Heart right ventricle (tissue), 16 donors: ENCODE measurements at regions not wholly inside any gene's neighbourhood (a gene's known extent, or its start where the extent isn't known, plus 50 kb on each side); places are given as distances from the start of the nearest gene placed in this dataset.

Source experiments
- ATAC-seq, 8 donors: fragments of 200-7000 bp; cut with Tn5 transposase; one replicate each; pipeline ENCODE4 v1.9.1; 2020; ENCODE audit warnings: mild to moderate bottlenecking in 8 of 8, moderate library complexity in 8 of 8, moderate number of reproducible peaks in 1 of 8
- DNase-seq, 2 donors: peaks; one replicate each; pipeline ENCODE4 v3.0.0-alpha.2; 2020
- H3K27ac ChIP-seq, 10 donors: fragments of 200-600 bp; sonication (generic) in 2 of 10; one replicate each; pipeline versions ENCODE4 v1.5.0 to v1.8.0; 2020 to 2022; ENCODE audit warnings: mild to moderate bottlenecking in 3 of 10
- H3K27me3 ChIP-seq, 7 donors: fragments of 200-600 bp; one replicate each; pipeline ENCODE4 v1.8.0; 2021 to 2022; ENCODE audit warnings: mild to moderate bottlenecking in 2 of 7
- H3K36me3 ChIP-seq, 9 donors: fragments of 200-600 bp; sonication (generic) in 1 of 9; one replicate each; pipeline versions ENCODE4 v1.5.0 to v1.8.0; 2020 to 2022; ENCODE audit warnings: mild to moderate bottlenecking in 2 of 9
- H3K4me1 ChIP-seq, 9 donors: fragments of 200-600 bp; sonication (generic) in 1 of 9; one replicate each; pipeline versions ENCODE4 v1.5.0 to v1.8.0; 2020 to 2022; ENCODE audit warnings: mild to moderate bottlenecking in 4 of 9
- H3K4me3 ChIP-seq, 10 donors: fragments of 200-600 bp; sonication (generic) in 2 of 10; one replicate each; pipeline versions ENCODE4 v1.5.0 to v1.8.0; 2020 to 2022; ENCODE audit warnings: mild to moderate bottlenecking in 7 of 10, moderate library complexity in 2 of 10
- H3K9me3 ChIP-seq, 11 donors: fragments of 200-600 bp in 10 of 11; sonication (generic) in 2 of 11; one replicate each; pipeline versions ENCODE4 v1.5.0 to v1.8.0; 2013 to 2022; ENCODE audit warnings: mild to moderate bottlenecking in 2 of 11, control low read depth in 1 of 11, moderate library complexity in 1 of 11
- CTCF ChIP-seq, 9 donors: fragments of 200-600 bp; sonication (generic) in 2 of 9; IDR thresholded peaks; one replicate each; pipeline versions ENCODE4 v1.5.0 to v1.8.0; 2021 to 2022; ENCODE audit warnings: antibody characterized with exemption in 9 of 9, mild to moderate bottlenecking in 5 of 9, moderate library complexity in 1 of 9
- WGBS, 2 donors: extraction: QIAGEN DNeasy Blood & Tissue Kit; methylation state at CpG; one replicate each; pipeline ENCODE4 v1.1.7; 2013; ENCODE audit warnings: inconsistent platforms in 1 of 2; 5-methylcytosine and 5-hydroxymethylcytosine counted together
- intact Hi-C, 10 donors: fragments of 100-400 bp; cut with DNase I; formaldehyde crosslinking; loops; one replicate each; pipeline versions ENCODE4 v1.11.1 to v1.14.2; 2022
- donor health status: Arrhythmogenic right ventricular cardiomyopathy.
- donor health status: ischemic (EF 13 %, LVEDD 7.1; RV severe dilation, severe dysfunction).
- donor health status: healthy with polysubstance abuse.
- donor health status: DM: no; HTN: yes; CAD: no.
- donor health status: DM: no; HTN: no; CAD: no.
- donor health status: ischemic (EF 25% LVEDD 6.9; RV normal size, moderate dysfunction).
- donor health status: ischemic (EF 25% LVEDD 5.7; RV mildly dilated, moderate dysfunction).
- donor health status: healthy.
- donor health status: DM: yes; HTN: yes; CAD: no.
- donor health status: Ischemic cardiomyopathy.
- donor health status: ischemic (EF 35%, LVEDD 5.7; RV mildly dilated, moderate dysfunction).
- donor health status: nonischemic (EF 11% LVEDD 7.7; RV severe dilation, severe dysfunction).
- donor health status: DM: yes; HTN: yes; CAD: no.
- donor health status: PGD.
- donor health status: ischemic (EF 29% LVEDD 5.4; RV normal size, mild dysfunction).
- donor health status: nonischemic (EF 23%, LVEDD 6.1; RV moderate dilation, normal function).

- Histone ChIP-seq H3K36me3 (no peaks in the 10 kb centered on the region), H3K4me3 (no peak overlapping the region), H3K27ac (no peak overlapping the region), H3K27me3 (no peaks in the 10 kb centered on the region), H3K9me3 (no peaks in the 10 kb centered on the region), H3K4me1 (no peaks in the 10 kb centered on the region)
- 85 to 94% methylated on average over 2 of the region's 2 CpGs for WGBS, 2 donors
- intact Hi-C loops, result no loop called here
- ATAC-seq (no peak), DNase-seq (no peak)
- no peak for TF ChIP-seq CTCF (IDR thresholded peaks at IDR 0.05)
Observed at GRCh38 chr14:40252817-40253447, 820.7 kb upstream of the FBXO33 start.

- intact Hi-C loops, result no loop called here
- Histone ChIP-seq H3K27ac (no peak overlapping the region), H3K36me3 (no peaks in the 10 kb centered on the region), H3K4me1 (no peaks in the 10 kb centered on the region), H3K4me3 (no peak overlapping the region), H3K27me3 (no peaks in the 10 kb centered on the region), H3K9me3 (peaks cover 0 to 3% (median 0%) of the 10 kb centered on the region in 11 donors)
- WGBS, 2 donors, result 53 to 61% methylated on average over 1 of the region's 1 CpG
- no peak for TF ChIP-seq CTCF (IDR thresholded peaks at IDR 0.05)
- no peak for ATAC-seq
- DNase-seq, result no peak
Observed at GRCh38 chr14:40248671-40249070, 816.4 kb upstream of the FBXO33 start.

- H3K4me3 ChIP-seq, result no peak overlapping the region
- H3K9me3 ChIP-seq, result peaks cover 0 to 6% (median 0%) of the 10 kb centered on the region in 11 donors
- 90 to 91% methylated on average over 3 of the region's 3 CpGs for WGBS, 2 donors
- H3K4me1 ChIP-seq, result no peaks in the 10 kb centered on the region
- TF ChIP-seq CTCF (IDR thresholded peaks at IDR 0.05), result no peak
- intact Hi-C loops, result no loop called here
- ATAC-seq (no peak), DNase-seq (no peak)
- no peaks in the 10 kb centered on the region for H3K36me3 ChIP-seq
- H3K27me3 ChIP-seq, result no peaks in the 10 kb centered on the region
- H3K27ac ChIP-seq, result no peak overlapping the region
Observed at GRCh38 chr14:40240245-40240859, 808.1 kb upstream of the FBXO33 start.

- TF ChIP-seq CTCF (IDR thresholded peaks at IDR 0.05), result no peak
- intact Hi-C loops, result no loop called here
- Histone ChIP-seq H3K4me3 (no peak overlapping the region), H3K27me3 (no peaks in the 10 kb centered on the region), H3K4me1 (no peaks in the 10 kb centered on the region), H3K9me3 (peaks cover 0 to 14% (median 0%) of the 10 kb centered on the region in 11 donors), H3K27ac (no peak overlapping the region), H3K36me3 (no peaks in the 10 kb centered on the region)
- 71 to 81% methylated on average over 2 of the region's 2 CpGs for WGBS, 2 donors
- DNase-seq (no peak), ATAC-seq (no peak)
Observed at GRCh38 chr14:40232302-40232701, 800.1 kb upstream of the FBXO33 start.
